T-cell (primary cell): ENCODE measurements at regions not wholly inside any gene's neighbourhood (a gene's known extent, or its start where the extent isn't known, plus 50 kb on each side); places are given as distances from the start of the nearest gene placed in this dataset.
"Not testable (repeated sequence)": the region's sequence is repeated elsewhere in the genome, so short reads cannot be mapped to it uniquely, and the experiment has no call there.

Experiments
- ATAC-seq, 4 experiments: fragments of 200-7000 bp in 3 of 4; fragments of 150-1000 bp in 1 of 4; cut with Tn5 transposase; replicated peaks in 1 of 4; 1 replicate in 3 of 4; 2 replicates in 1 of 4; pipeline ENCODE4 v1.10.0; 2021; ENCODE audit warnings: moderate library complexity in 3 of 4, mild to moderate bottlenecking in 2 of 4, moderate number of reproducible peaks in 1 of 4
- CTCF ChIA-PET, 2 donors: fragments of 300-600 bp; sonication (Branson Sonifier 250); formaldehyde crosslinking; loops; one replicate each; lab custom pipeline; 2022; ENCODE audit warnings: antibody characterized with exemption in 2 of 2; lab: Charles Lee
- POLR2A ChIA-PET, 2 donors: fragments of 300-600 bp; sonication (Branson Sonifier 250); formaldehyde crosslinking; loops; one replicate each; lab custom pipeline; 2022; ENCODE audit warnings: antibody characterized with exemption in 2 of 2; lab: Charles Lee
- DNase-seq, 35 experiments: peaks; one replicate each; pipeline versions ENCODE4 v3.0.0 to v3.0.0-alpha.2; 2013 to 2023
- H3K27ac ChIP-seq: one replicate; pipeline ENCODE4 v1.5.1; 2013; ENCODE audit warnings: low read length
- H3K27me3 ChIP-seq, 2 experiments: replicated peaks in 1 of 2; 1 replicate in 1 of 2; 2 replicates in 1 of 2; pipeline versions ENCODE4 v1.6.1 to v1.7.0; 2013; ENCODE audit warnings: low read length in 1 of 2, mixed read lengths in 1 of 2; ENCODE audit not compliant: control insufficient read depth in 2 of 2, insufficient read depth in 2 of 2; ENCODE audit errors: extremely low read depth in 1 of 2
- H3K36me3 ChIP-seq, 2 donors: 1 replicate in 1 of 2; 2 replicates in 1 of 2; pipeline versions ENCODE4 v1.6.1 to v1.7.0; 2013; ENCODE audit warnings: low read length in 1 of 2; ENCODE audit not compliant: control insufficient read depth in 2 of 2, insufficient read depth in 1 of 2; ENCODE audit errors: extremely low read depth in 1 of 2
- H3K4me1 ChIP-seq, 2 experiments: 1 replicate in 1 of 2; 2 replicates in 1 of 2; pipeline versions ENCODE4 v1.6.1 to v1.7.0; 2013; ENCODE audit warnings: low read length in 2 of 2, mixed read lengths in 1 of 2; ENCODE audit not compliant: insufficient read depth in 2 of 2, control insufficient read depth in 1 of 2; ENCODE audit errors: extremely low read depth in 1 of 2
- H3K4me3 ChIP-seq, 2 donors: 1 replicate in 1 of 2; 2 replicates in 1 of 2; pipeline versions ENCODE4 v1.5.1 to v1.7.0; 2013; ENCODE audit warnings: mild to moderate bottlenecking in 2 of 2, low read length in 1 of 2, moderate library complexity in 1 of 2; ENCODE audit not compliant: control insufficient read depth in 1 of 2; ENCODE audit errors: extremely low read depth in 1 of 2
- H3K9me3 ChIP-seq: 2 replicates; pipeline ENCODE4 v1.7.0; 2013
- H3K27ac Mint-ChIP-seq, 2 donors: one replicate each; pipeline ENCODE4 v1.8.0; 2020 to 2021; ENCODE audit warnings: mild to moderate bottlenecking in 2 of 2, mixed read lengths in 2 of 2
- H3K27me3 Mint-ChIP-seq, 2 donors: one replicate each; pipeline ENCODE4 v1.8.0; 2021 to 2022; ENCODE audit warnings: mixed read lengths in 2 of 2
- H3K36me3 Mint-ChIP-seq: one replicate; pipeline ENCODE4 v1.8.0; 2021; ENCODE audit warnings: mixed read lengths
- H3K4me1 Mint-ChIP-seq, 3 donors: one replicate each; pipeline ENCODE4 v1.8.0; 2020 to 2022; ENCODE audit warnings: mixed read lengths in 3 of 3, mild to moderate bottlenecking in 1 of 3
- H3K4me3 Mint-ChIP-seq, 3 donors: one replicate each; pipeline ENCODE4 v1.8.0; 2020 to 2022; ENCODE audit warnings: mild to moderate bottlenecking in 3 of 3, mixed read lengths in 3 of 3, moderate library complexity in 3 of 3
- H3K9me3 Mint-ChIP-seq, 3 donors: one replicate each; pipeline ENCODE4 v1.8.0; 2020 to 2022; ENCODE audit warnings: mixed read lengths in 3 of 3
- WGBS: methylation state at CpG from one replicate; pipeline ENCODE4 v1.1.5; 2013; ENCODE audit warnings: missing lambda C conversion rate; ENCODE audit not compliant: insufficient coverage; 5-methylcytosine and 5-hydroxymethylcytosine counted together

DNA sequence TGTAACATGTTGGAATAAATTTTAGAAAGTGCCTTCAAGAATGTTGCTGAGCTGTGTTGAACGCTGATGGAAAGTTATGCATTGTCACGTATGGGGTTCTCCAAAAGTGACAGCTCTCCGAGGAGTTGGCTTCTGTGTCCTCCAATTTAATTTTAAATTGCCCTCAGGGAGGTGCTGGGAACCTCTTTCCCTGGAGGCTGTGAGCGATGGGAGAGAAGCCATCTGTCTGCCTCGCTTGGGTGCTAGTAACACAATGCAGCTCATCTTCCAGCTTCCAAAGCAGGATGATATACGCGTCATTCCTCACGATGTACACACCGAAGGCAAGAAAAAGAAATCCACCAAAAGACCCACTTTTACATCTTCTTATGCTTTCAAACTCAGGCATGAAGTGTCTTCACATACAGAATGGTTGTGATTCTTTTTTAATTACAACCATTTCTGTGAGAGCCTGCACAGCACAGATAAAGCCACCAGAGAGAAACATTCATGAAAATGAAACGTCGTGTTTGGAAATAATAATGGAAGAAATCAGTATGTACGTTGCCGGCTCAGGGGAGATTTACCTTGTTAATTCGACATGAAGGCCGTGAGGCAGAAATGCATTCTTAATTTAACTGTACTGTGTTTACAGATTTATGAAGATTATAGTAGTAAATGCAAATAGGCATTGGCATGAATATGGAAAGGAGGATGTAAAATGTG is 218.9 kb downstream of the ASMT start:
- DNase-seq = no peak
- WGBS = 94% methylated on average over 12 of the region's 15 CpGs
- H3K9me3 Mint-ChIP-seq = peaks cover 4 to 12% (median 9%) of the 10 kb centered on the region in 3 donors
- H3K36me3 ChIP-seq = no peaks in the 10 kb centered on the region
- no peaks in the 10 kb centered on the region for H3K9me3 ChIP-seq
- no peak overlapping the region for H3K27ac Mint-ChIP-seq
- no peaks in the 10 kb centered on the region for H3K4me1 ChIP-seq
- no peaks in the 10 kb centered on the region for H3K27me3 Mint-ChIP-seq
- ChIA-PET CTCF (no interaction called here), POLR2A (no interaction called here)
- H3K36me3 Mint-ChIP-seq = no peaks in the 10 kb centered on the region
- peaks cover 0 to 4% of the 10 kb centered on the region in 2 experiments for H3K27me3 ChIP-seq
- no peak for ATAC-seq
- no peak overlapping the region for H3K4me3 Mint-ChIP-seq
- no peaks in the 10 kb centered on the region for H3K4me1 Mint-ChIP-seq
- H3K27ac ChIP-seq = no peak overlapping the region
- H3K4me3 ChIP-seq = no peak overlapping the region

DNA sequence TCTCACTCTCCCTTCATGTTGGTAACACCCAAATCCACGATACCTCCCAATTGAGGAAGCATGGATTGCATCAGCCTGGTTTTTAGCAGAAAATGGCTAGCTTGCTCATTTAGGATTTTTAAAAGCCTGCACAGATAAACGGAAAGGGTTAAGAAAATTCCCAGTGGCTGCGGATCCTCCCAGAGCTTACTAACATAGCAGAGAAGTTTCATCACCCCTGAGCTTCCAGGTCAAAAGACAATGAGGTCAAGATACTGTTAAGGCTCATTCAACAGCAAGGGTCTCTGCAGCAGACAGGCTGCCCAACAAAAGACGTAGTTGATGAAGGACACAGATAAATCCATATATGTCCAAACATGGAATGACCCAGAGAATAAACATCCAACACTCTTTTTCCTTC is 220.2 kb downstream of the ASMT start:
- ATAC-seq = no peak
- CTCF ChIA-PET = no interaction called here
- 71% methylated on average over 1 of the region's 4 CpGs for WGBS

DNA sequence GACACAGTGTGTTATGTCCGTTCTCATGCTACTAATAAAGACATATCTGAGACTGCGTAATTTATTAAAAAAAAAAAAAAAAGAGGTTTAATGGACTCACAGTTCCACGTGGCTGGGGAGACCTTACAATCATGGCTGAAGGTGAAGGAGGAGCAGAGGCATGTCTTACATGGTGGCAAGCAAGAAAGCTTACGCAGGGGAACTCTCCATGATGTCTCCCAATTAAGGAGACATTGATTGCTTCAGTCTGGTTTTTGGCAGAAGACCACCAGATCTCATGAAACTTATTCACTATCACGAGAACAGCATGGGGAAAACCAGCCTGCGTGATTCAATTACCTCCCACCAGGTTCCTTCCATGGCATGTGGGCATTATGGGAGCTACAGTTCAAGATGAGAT is 221.8 kb downstream of the ASMT start:
- no peak overlapping the region for H3K4me3 ChIP-seq
- H3K27ac Mint-ChIP-seq = no peak overlapping the region
- no peaks in the 10 kb centered on the region for H3K36me3 Mint-ChIP-seq
- H3K27me3 ChIP-seq = peaks cover 0 to 4% of the 10 kb centered on the region in 2 experiments
- DNase-seq (no peak), ATAC-seq (no peak)
- 79% methylated on average over 4 of the region's 6 CpGs for WGBS
- no peak overlapping the region for H3K27ac ChIP-seq
- H3K4me3 Mint-ChIP-seq = no peak overlapping the region
- peaks cover 4 to 17% (median 11%) of the 10 kb centered on the region in 3 donors for H3K9me3 Mint-ChIP-seq
- POLR2A ChIA-PET = no interaction called here
- H3K36me3 ChIP-seq = no peaks in the 10 kb centered on the region
- no peaks in the 10 kb centered on the region for H3K4me1 ChIP-seq
- H3K9me3 ChIP-seq = no peaks in the 10 kb centered on the region
- H3K4me1 Mint-ChIP-seq = no peaks in the 10 kb centered on the region
- CTCF ChIA-PET = no interaction called here
- peaks cover 3 to 4% of the 10 kb centered on the region in 2 donors for H3K27me3 Mint-ChIP-seq

More for the DNA sequence above, 220.2 kb downstream of the ASMT start:
- H3K4me3 ChIP-seq = no peak overlapping the region
- Mint-ChIP-seq H3K4me1 (no peaks in the 10 kb centered on the region), H3K27ac (no peak overlapping the region), H3K36me3 (no peaks in the 10 kb centered on the region), H3K4me3 (no peak overlapping the region), H3K27me3 (peaks cover under 1% of the 10 kb centered on the region in 2 donors), H3K9me3 (peaks cover 4 to 13% (median 11%) of the 10 kb centered on the region in 3 donors)
- H3K4me1 ChIP-seq = no peaks in the 10 kb centered on the region
- H3K27me3 ChIP-seq = peaks cover 0 to 4% of the 10 kb centered on the region in 2 experiments
- POLR2A ChIA-PET = no interaction called here
- H3K9me3 ChIP-seq = no peaks in the 10 kb centered on the region
- DNase-seq = no peak
- no peaks in the 10 kb centered on the region for H3K36me3 ChIP-seq
- H3K27ac ChIP-seq = no peak overlapping the region

DNA sequence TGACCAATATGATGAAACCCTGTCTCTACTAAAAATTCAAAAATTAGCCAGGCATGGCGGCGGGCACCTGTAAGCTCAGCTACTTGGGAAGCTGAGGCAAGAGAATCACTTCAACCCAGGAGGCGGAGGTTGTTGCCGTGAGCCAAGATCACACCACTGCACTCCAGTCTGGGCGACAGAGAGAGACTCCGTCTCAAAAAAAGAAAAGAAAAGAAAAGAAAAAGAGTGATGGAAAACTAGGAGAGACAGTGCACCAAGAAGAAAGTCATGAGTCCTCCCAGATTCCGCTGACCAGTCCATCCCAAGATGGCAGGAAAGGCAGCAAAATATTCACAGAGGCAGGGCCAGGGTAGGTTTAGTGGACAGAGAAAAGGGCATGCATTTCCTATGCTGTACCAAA is 226.9 kb downstream of the ASMT start:
- Histone ChIP-seq H3K4me1 (no peaks in the 10 kb centered on the region), H3K9me3 (no peaks in the 10 kb centered on the region), H3K27ac (no peak overlapping the region), H3K27me3 (no peaks in the 10 kb centered on the region), H3K36me3 (no peaks in the 10 kb centered on the region), H3K4me3 (no peak overlapping the region)
- CTCF ChIA-PET = no interaction called here
- Mint-ChIP-seq H3K27me3 (peaks cover 3 to 4% of the 10 kb centered on the region in 2 donors), H3K27ac (no peak overlapping the region), H3K4me1 (no peaks in the 10 kb centered on the region), H3K9me3 (peaks cover 4 to 12% (median 8%) of the 10 kb centered on the region in 3 donors), H3K36me3 (no peaks in the 10 kb centered on the region), H3K4me3 (no peak overlapping the region)
- ATAC-seq (no peak), DNase-seq (no peak)
- POLR2A ChIA-PET = no interaction called here
- 93% methylated on average over 6 of the region's 7 CpGs for WGBS

DNA sequence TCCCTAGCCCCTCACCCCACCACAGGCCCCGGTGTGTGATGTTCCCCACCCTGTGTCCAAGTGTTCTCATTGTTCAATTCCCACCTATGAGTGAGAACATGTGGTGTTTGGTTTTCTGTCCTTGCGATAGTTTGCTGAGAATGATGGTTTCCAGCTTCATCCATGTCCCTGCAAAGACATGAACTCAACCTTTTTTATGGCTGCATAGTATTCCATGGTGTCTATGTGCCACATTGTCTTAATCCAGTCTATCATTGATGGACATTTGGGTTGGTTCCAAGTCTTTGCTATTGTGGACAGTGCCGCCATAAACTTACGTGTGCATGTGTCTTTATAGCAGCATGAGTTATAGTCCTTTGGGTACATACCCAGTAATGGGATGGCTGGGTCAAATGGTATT is 232.1 kb downstream of the ASMT start:
- H3K27me3 Mint-ChIP-seq, ATAC-seq, H3K9me3 ChIP-seq, DNase-seq, POLR2A ChIA-PET, H3K27ac ChIP-seq, H3K36me3 ChIP-seq, H3K4me1 ChIP-seq, H3K9me3 Mint-ChIP-seq, CTCF ChIA-PET, H3K4me3 ChIP-seq, H3K36me3 Mint-ChIP-seq, H3K4me1 Mint-ChIP-seq, H3K4me3 Mint-ChIP-seq, H3K27ac Mint-ChIP-seq: not testable (repeated sequence)
- H3K27me3 ChIP-seq = peaks cover 0 to 13% of the 10 kb centered on the region in 2 experiments
- 100% methylated on average over 1 of the region's 4 CpGs for WGBS

DNA sequence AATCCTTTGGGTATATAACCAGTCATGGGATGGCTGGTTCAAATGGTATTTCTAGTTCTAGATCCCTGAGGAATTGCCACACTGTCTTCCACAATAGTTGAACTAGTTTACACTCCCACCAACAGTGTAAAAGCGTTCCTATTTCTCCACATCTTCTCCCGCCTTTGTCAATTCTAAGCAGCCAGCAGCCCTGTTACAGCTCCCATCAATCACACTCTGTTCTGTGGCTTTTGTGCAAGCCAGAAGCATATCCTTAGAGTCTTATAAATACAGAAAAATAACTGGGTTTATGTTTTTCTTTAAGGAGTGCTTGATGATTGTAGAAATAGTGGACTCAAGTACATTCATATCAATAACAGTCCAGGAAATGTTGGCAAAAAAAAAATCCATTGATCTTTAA is 232.9 kb downstream of the ASMT start:
- H3K4me1 Mint-ChIP-seq, H3K36me3 ChIP-seq, DNase-seq, H3K4me3 ChIP-seq, H3K9me3 Mint-ChIP-seq, CTCF ChIA-PET, H3K4me1 ChIP-seq, H3K27ac Mint-ChIP-seq, H3K36me3 Mint-ChIP-seq, H3K4me3 Mint-ChIP-seq, H3K27ac ChIP-seq, POLR2A ChIA-PET, H3K27me3 Mint-ChIP-seq, ATAC-seq, H3K9me3 ChIP-seq: not testable (repeated sequence)
- no CpG with 5 or more reads among the region's 2 CpGs for WGBS
- H3K27me3 ChIP-seq = peaks cover 0 to 13% of the 10 kb centered on the region in 2 experiments
